ENCODE measurements at regions not wholly inside any gene's neighbourhood (a gene's known extent, or its start where the extent isn't known, plus 50 kb on each side); places are given as distances from the start of the nearest gene placed in this dataset.

DNA sequence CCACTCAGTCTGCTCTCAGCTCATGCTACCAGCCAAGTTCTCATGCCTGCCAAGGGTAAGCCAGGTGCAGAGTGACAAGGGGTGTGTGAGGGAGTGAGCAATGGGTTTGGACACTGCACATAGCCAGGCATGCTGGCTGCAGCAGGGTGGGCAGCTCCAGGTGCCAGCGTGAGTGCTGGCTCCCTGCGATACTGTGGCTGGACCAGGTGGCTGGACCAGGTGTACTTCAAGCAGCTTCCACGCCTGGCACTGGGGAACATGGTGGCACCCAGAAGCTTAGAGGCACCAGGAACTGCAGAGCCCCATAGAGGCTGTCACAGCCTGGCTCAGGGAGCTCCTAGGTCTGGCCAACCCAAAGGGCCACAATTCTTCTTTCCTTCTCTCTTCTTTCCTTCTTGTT is 234.9 kb upstream of the GIMD1 start:
- Histone ChIP-seq H3K9ac (ENCODE audit: low read depth in 2 of 2, low read length in 2 of 2) (no peak overlapping the region), H3K27me3 (no peaks in the 10 kb centered on the region), H3K4me3 (no peak overlapping the region), H3K4me1 (no peaks in the 10 kb centered on the region), H3K36me3 (no peaks in the 10 kb centered on the region), H3K27ac (no peak overlapping the region), H3K9me3 (no peaks in the 10 kb centered on the region)
- DNase-seq: no peak
- intact Hi-C loops (cut with DNase I): no loop called here
- TF ChIP-seq CTCF (IDR thresholded peaks at IDR 0.05): no peak

DNA sequence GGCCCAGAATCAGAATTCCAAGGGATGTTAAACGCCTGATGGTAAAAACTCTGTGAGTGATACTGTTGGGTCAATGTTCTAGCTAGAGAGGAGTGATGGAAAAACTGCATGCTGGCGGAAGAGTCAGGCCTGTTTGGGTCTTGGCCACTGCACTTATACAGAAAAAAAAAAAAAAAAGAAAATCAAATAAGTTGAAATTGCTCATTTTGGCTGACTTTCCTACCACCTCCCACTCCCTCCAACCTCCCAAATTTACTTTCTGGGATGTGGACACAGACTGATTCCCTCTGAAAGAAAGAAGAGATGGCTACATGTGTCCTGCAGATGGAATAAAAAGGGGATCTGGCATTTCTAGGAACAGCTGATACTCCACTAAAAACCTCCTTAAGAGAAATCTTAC is 234.1 kb upstream of the GIMD1 start:
- intact Hi-C loops (cut with DNase I): no loop called here
- H3K27ac ChIP-seq: no peak overlapping the region
- no peak overlapping the region for H3K9ac ChIP-seq (ENCODE audit: low read depth in 2 of 2, low read length in 2 of 2)
- H3K9me3 ChIP-seq: no peaks in the 10 kb centered on the region
- H3K4me1 ChIP-seq: no peaks in the 10 kb centered on the region
- H3K4me3 ChIP-seq: no peak overlapping the region
- no peak for DNase-seq
- TF ChIP-seq CTCF (IDR thresholded peaks at IDR 0.05): no peak
- no peaks in the 10 kb centered on the region for H3K36me3 ChIP-seq
- no peaks in the 10 kb centered on the region for H3K27me3 ChIP-seq

DNA sequence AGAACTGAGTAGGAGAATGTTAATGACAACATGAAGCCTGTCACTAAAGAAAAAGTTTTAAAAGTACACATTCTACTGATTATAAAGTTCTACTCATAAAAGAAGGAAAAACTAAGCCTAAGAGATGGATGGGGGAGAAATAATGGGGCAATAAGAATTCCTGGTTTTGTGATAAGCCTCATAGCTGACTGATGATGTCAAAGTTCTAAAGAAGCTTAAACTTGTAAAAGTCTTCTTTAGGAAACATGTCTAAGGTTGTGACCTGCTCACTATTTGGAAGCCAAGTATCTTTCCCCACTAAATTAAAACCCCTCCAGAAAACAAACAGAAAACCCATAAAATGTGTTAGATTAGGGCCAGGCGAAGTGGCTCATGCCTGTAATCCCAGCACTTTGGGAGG is 232.9 kb upstream of the GIMD1 start:
- H3K9ac ChIP-seq (ENCODE audit: low read depth in 2 of 2, low read length in 2 of 2): no peak overlapping the region
- TF ChIP-seq CTCF (IDR thresholded peaks at IDR 0.05): no peak
- no peak for DNase-seq
- H3K36me3 ChIP-seq: no peaks in the 10 kb centered on the region
- intact Hi-C loops (cut with DNase I): no loop called here
- H3K4me3 ChIP-seq: no peak overlapping the region
- H3K9me3 ChIP-seq: no peaks in the 10 kb centered on the region
- no peaks in the 10 kb centered on the region for H3K27me3 ChIP-seq
- no peak overlapping the region for H3K27ac ChIP-seq
- no peaks in the 10 kb centered on the region for H3K4me1 ChIP-seq

GRCh38 chr4:106595906-106596305 is 227.3 kb upstream of the GIMD1 start:
- DNase-seq: no peak
- Histone ChIP-seq H3K4me1 (no peaks in the 10 kb centered on the region), H3K9me3 (no peaks in the 10 kb centered on the region), H3K36me3 (no peaks in the 10 kb centered on the region), H3K27me3 (no peaks in the 10 kb centered on the region), H3K4me3 (no peak overlapping the region), H3K27ac (no peak overlapping the region), H3K9ac (ENCODE audit: low read depth in 2 of 2, low read length in 2 of 2) (no peak overlapping the region)
- intact Hi-C loops (cut with DNase I): no loop called here
- TF ChIP-seq CTCF (IDR thresholded peaks at IDR 0.05): no peak

DNA sequence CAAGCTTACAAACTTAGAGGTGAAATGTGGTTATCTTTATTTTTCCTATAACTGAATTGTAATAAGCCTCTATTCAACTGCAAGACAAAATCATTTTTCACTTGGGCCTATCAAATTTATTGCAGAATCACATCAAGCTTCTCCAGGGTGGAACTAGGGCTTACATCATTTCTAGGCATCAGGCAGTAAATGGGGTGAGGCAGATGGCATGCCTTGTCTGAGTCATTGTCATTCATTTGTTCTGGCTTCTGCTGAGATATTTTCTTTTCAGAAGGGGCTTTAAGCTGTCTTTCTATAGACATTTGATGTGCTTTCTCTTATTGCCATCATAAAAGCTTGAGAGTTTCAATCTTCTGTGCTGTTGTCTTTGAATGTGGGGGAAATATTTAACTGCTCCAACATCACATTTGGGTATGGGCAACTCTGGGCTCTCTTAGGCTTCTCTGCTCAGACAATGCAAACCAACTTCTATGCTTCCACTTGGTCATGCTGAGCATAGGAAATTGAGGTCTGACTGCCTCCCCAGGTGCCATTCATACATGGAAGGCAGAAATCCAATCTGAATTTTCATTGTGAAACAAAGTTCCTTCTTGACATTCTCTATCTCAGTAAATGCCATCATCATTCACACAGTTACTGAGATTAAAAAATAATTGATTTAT is 225.8 kb upstream of the GIMD1 start:
- no peak for TF ChIP-seq CTCF (IDR thresholded peaks at IDR 0.05)
- no peak for DNase-seq
- Histone ChIP-seq H3K27me3 (no peaks in the 10 kb centered on the region), H3K27ac (no peak overlapping the region), H3K4me1 (no peaks in the 10 kb centered on the region), H3K36me3 (no peaks in the 10 kb centered on the region), H3K9ac (ENCODE audit: low read depth in 2 of 2, low read length in 2 of 2) (no peak overlapping the region), H3K9me3 (no peaks in the 10 kb centered on the region), H3K4me3 (no peak overlapping the region)
- intact Hi-C loops (cut with DNase I): no loop called here

Data from colonic mucosa (tissue), 4 donors.